Bronchial epithelial cell (primary cell): ENCODE measurements at regions not wholly inside any gene's neighbourhood (a gene's known extent, or its start where the extent isn't known, plus 50 kb on each side); places are given as distances from the start of the nearest gene placed in this dataset.
A peak's percentile ranks its signal among the peaks of the same experiment; 100 is the strongest.

Source experiments
- DNase-seq: peaks from one replicate; pipeline ENCODE4 v3.0.0-alpha.2; 2010; ENCODE audit warnings: low read depth
- FAIRE-seq: peaks from 2 replicates; lab custom pipeline; 2011; peaks lifted over from hg19 to GRCh38; lab: Jason Lieb, UNC
- H3K27me3 ChIP-seq: 2 replicates; pipeline ENCODE4 v1.5.1; 2011; ENCODE audit warnings: low read length; ENCODE audit not compliant: control insufficient read depth, insufficient read depth
- H3K36me3 ChIP-seq: 2 replicates; pipeline ENCODE4 v1.5.1; 2011; ENCODE audit warnings: low read length; ENCODE audit not compliant: control insufficient read depth, insufficient read depth
- H3K4me3 ChIP-seq: 2 replicates; pipeline ENCODE4 v1.5.1; 2011; ENCODE audit warnings: mild to moderate bottlenecking, low read depth, low read length, control low read depth
- TF ChIP-seq, protein P1 (sequence below): IDR thresholded peaks from 2 replicates; pipeline ENCODE4 v1.5.1; 2011; ENCODE audit warnings: mild to moderate bottlenecking, moderate library complexity, low read length, control low read depth, inconsistent platforms; ENCODE audit not compliant: insufficient read depth, severe bottlenecking

DNA sequence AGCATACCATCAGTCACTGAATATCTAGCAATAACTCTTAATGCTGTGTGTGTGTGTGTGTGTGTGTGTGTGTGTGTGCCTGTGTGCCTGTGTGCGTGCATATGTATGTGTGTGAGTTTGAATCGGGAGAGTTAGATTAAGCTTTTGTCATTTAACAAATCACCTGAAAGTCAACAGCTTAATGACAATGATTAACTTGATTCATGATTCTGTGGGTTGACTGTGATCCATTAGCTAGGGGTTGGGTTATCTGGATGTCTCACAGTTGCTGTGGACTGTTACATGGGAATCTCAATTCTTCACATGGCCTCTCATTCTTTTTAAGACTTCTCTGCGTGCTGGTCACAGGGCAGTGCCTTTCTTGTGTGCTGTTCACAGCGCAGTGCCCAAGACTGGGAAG is 639.0 kb upstream of the SORCS1 start:
- H3K36me3 ChIP-seq: no peaks in the 10 kb centered on the region
- H3K27me3 ChIP-seq: no peaks in the 10 kb centered on the region
- TF ChIP-seq, protein P1, sequence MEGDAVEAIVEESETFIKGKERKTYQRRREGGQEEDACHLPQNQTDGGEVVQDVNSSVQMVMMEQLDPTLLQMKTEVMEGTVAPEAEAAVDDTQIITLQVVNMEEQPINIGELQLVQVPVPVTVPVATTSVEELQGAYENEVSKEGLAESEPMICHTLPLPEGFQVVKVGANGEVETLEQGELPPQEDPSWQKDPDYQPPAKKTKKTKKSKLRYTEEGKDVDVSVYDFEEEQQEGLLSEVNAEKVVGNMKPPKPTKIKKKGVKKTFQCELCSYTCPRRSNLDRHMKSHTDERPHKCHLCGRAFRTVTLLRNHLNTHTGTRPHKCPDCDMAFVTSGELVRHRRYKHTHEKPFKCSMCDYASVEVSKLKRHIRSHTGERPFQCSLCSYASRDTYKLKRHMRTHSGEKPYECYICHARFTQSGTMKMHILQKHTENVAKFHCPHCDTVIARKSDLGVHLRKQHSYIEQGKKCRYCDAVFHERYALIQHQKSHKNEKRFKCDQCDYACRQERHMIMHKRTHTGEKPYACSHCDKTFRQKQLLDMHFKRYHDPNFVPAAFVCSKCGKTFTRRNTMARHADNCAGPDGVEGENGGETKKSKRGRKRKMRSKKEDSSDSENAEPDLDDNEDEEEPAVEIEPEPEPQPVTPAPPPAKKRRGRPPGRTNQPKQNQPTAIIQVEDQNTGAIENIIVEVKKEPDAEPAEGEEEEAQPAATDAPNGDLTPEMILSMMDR: no peak
- no peak overlapping the region for H3K4me3 ChIP-seq
- DNase-seq: no peak
- FAIRE-seq: no peak

GRCh38 chr10:107800061-107800460 is 635.6 kb upstream of the SORCS1 start:
- TF ChIP-seq, protein P1: no peak
- Histone ChIP-seq H3K4me3 (no peak overlapping the region), H3K36me3 (no peaks in the 10 kb centered on the region), H3K27me3 (no peaks in the 10 kb centered on the region)
- FAIRE-seq (no peak), DNase-seq (no peak)

DNA sequence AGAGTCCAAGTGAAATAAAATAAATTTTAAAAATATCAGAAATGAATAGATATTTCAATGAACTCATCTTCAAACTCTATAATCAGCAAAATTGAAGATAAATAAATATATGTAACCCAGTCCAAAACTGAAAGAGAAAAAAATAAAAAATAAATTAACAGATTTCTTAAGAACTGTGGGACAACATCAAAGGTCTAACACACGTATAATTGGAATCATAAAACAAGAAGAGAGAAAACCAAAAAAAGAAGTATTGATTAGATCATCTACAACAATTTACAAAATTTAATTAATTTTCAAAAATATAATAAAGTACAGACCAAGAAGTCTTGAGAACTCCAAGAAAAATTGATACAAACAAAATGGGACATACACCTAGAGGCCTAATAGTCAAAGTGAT is 625.8 kb upstream of the SORCS1 start:
- Histone ChIP-seq H3K27me3 (no peaks in the 10 kb centered on the region), H3K4me3 (no peak overlapping the region), H3K36me3 (no peaks in the 10 kb centered on the region)
- TF ChIP-seq, protein P1: no peak
- FAIRE-seq: no peak
- DNase-seq: no peak

DNA sequence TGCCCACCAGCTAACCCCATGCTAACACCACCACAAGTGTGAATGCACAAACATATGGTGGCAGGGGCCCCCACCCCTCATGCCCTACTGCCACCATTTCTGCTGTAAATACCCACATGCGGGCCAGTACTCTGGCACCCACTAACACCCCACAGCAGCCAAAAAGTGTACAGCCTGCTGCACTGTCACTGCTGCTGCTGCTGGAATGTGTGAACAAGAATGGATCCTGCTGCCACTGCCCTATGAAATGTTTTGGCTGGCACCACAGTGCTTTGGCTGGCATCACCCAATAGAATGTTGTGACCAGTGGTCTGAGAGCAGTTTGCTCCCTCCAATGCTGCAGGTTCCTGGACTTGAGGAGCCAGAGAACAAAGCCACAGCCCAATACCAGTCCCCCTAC is 606.6 kb upstream of the SORCS1 start:
- FAIRE-seq: peak; percentile 23
- H3K27me3 ChIP-seq: no peaks in the 10 kb centered on the region

DNA sequence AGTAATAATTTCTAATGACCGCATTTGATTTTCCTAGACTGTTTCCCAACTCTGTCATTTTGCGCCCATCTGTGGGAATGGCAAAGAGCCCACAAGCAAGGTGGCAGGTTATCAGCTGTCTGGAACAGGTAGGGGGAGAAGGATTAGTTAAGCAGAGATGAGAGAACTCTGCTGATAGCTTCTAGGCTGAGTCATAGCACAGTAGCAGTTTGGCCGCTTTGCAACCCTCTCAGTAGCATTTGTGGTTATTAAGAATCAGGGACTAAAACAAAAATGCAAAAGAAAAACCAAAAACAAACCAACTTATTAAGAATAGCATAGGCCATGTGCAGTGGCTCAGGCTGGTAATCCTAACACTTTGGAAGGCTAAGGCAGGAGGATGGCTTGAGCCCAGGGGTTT is 602.7 kb upstream of the SORCS1 start:
- TF ChIP-seq, protein P1: no peak
- no peak overlapping the region for H3K4me3 ChIP-seq
- no peaks in the 10 kb centered on the region for H3K27me3 ChIP-seq
- no peak for FAIRE-seq
- no peak for DNase-seq
- no peaks in the 10 kb centered on the region for H3K36me3 ChIP-seq

More for the DNA sequence above, 606.6 kb upstream of the SORCS1 start:
- DNase-seq: no peak
- TF ChIP-seq, protein P1: no peak
- H3K36me3 ChIP-seq: no peaks in the 10 kb centered on the region
- no peak overlapping the region for H3K4me3 ChIP-seq

GRCh38 chr10:107754814-107755213 is 590.3 kb upstream of the SORCS1 start:
- no peaks in the 10 kb centered on the region for H3K36me3 ChIP-seq
- TF ChIP-seq, protein P1: no peak
- FAIRE-seq (no peak), DNase-seq (no peak)
- no peaks in the 10 kb centered on the region for H3K27me3 ChIP-seq
- no peak overlapping the region for H3K4me3 ChIP-seq
